Neural cell (in vitro differentiated cells): ENCODE measurements at regions not wholly inside any gene's neighbourhood (a gene's known extent, or its start where the extent isn't known, plus 50 kb on each side); places are given as distances from the start of the nearest gene placed in this dataset.

ENCODE experiments used
- H2AFZ ChIP-seq: fragments of 200-600, 300-800 bp; sonication (generic), shearing (Covaris generic); 2 replicates; pipeline ENCODE4 v1.6.0; 2014; ENCODE audit warnings: low read depth, mild to moderate bottlenecking, antibody characterized with exemption, low read length, moderate library complexity
- H3F3A ChIP-seq: fragments of 200-600 bp; shearing (Covaris generic); 2 replicates; pipeline ENCODE4 v1.6.1; 2016; ENCODE audit warnings: mild to moderate bottlenecking, moderate library complexity, mixed read lengths, antibody characterized with exemption, low read length; ENCODE audit not compliant: insufficient read depth, poor library complexity, severe bottlenecking
- H3K27ac ChIP-seq: fragments of 200-600, 300-800 bp; sonication (generic), shearing (Covaris generic); 2 replicates; pipeline ENCODE4 v1.5.1; 2014; ENCODE audit warnings: mild to moderate bottlenecking, low read length, moderate library complexity
- H3K27me3 ChIP-seq: fragments of 300-800, 200-600 bp; sonication (generic), shearing (Covaris generic); 2 replicates; pipeline ENCODE4 v1.6.0; 2014; ENCODE audit warnings: mild to moderate bottlenecking, low read depth, low read length, moderate library complexity; ENCODE audit not compliant: insufficient read depth
- H3K36me3 ChIP-seq: fragments of 300-800, 200-600 bp; sonication (generic), shearing (Covaris generic); 2 replicates; pipeline ENCODE4 v1.5.1; 2014; ENCODE audit warnings: mild to moderate bottlenecking, antibody characterized with exemption, low read length, moderate library complexity; ENCODE audit not compliant: insufficient read depth
- H3K4me2 ChIP-seq: fragments of 300-800, 200-600 bp; sonication (generic), shearing (Covaris generic); 2 replicates; pipeline ENCODE4 v1.6.0; 2014; ENCODE audit warnings: mild to moderate bottlenecking, low read length
- H3K4me3 ChIP-seq: fragments of 300-800, 200-600 bp; sonication (generic), shearing (Covaris generic); 2 replicates; pipeline ENCODE4 v1.5.1; 2014; ENCODE audit warnings: mild to moderate bottlenecking, low read length, moderate library complexity
- H3K79me2 ChIP-seq: fragments of 200-600 bp; shearing (Covaris generic); replicated peaks from 2 replicates; pipeline ENCODE4 v1.6.0; 2014; ENCODE audit warnings: mild to moderate bottlenecking, low read length, moderate library complexity; ENCODE audit not compliant: insufficient read depth
- H3K9ac ChIP-seq: fragments of 300-800, 200-600 bp; sonication (generic), shearing (Covaris generic); 2 replicates; pipeline ENCODE4 v1.6.1; 2016; ENCODE audit warnings: mild to moderate bottlenecking, low read length, mixed read lengths
- H3K9me2 ChIP-seq: fragments of 200-600 bp; shearing (Covaris generic); 2 replicates; pipeline ENCODE4 v1.6.1; 2016; ENCODE audit warnings: mild to moderate bottlenecking, low read length, mixed read lengths; ENCODE audit not compliant: insufficient read depth
- H3K9me3 ChIP-seq: fragments of 200-600, 300-800 bp; sonication (generic), shearing (Covaris generic); 2 replicates; pipeline ENCODE4 v1.6.1; 2016; ENCODE audit warnings: mild to moderate bottlenecking, mixed run types, low read length, moderate library complexity, mixed read lengths
- H4K20me1 ChIP-seq: fragments of 200-600 bp; shearing (Covaris generic); 2 replicates; pipeline ENCODE4 v1.6.1; 2016; ENCODE audit warnings: mild to moderate bottlenecking, mixed run types; ENCODE audit not compliant: insufficient read depth
- CTCF ChIP-seq: fragments of 450-650 bp; IDR thresholded peaks from 2 replicates; pipeline ENCODE4 v1.5.1; 2014; ENCODE audit warnings: antibody characterized with exemption, mild to moderate bottlenecking, moderate library complexity; ENCODE audit not compliant: poor library complexity, severe bottlenecking
- EP300 ChIP-seq: fragments of 450-650 bp; conservative IDR thresholded peaks from 2 replicates; pipeline ENCODE4 v1.6.1; 2014; ENCODE audit warnings: antibody characterized with exemption, mild to moderate bottlenecking, moderate library complexity; ENCODE audit not compliant: poor library complexity, severe bottlenecking
- EZH2 ChIP-seq: fragments of 200-600, 300-800 bp; shearing (Covaris generic), sonication (generic); IDR thresholded peaks from 2 replicates; pipeline ENCODE4 v1.6.1; 2014; ENCODE audit warnings: antibody characterized with exemption, low read length, borderline replicate concordance, mild to moderate bottlenecking; ENCODE audit not compliant: insufficient read depth, poor library complexity, severe bottlenecking
- MXI1 ChIP-seq: fragments of 450-650 bp; conservative IDR thresholded peaks from 2 replicates; pipeline ENCODE4 v1.6.1; 2014; ENCODE audit warnings: antibody characterized with exemption, mild to moderate bottlenecking; ENCODE audit not compliant: poor library complexity, severe bottlenecking
- POLR2AphosphoS5 ChIP-seq: IDR thresholded peaks from 2 replicates; pipeline ENCODE4 v1.6.1; 2012
- RAD21 ChIP-seq: fragments of 450-650 bp; conservative IDR thresholded peaks from 2 replicates; pipeline ENCODE4 v1.6.1; 2014; ENCODE audit warnings: antibody characterized with exemption, mild to moderate bottlenecking, moderate library complexity
- REST ChIP-seq: IDR thresholded peaks from 2 replicates; pipeline ENCODE4 v1.6.1; 2012; ENCODE audit warnings: borderline replicate concordance
- SMC3 ChIP-seq: fragments of 450-650 bp; conservative IDR thresholded peaks from 2 replicates; pipeline ENCODE4 v1.6.1; 2014; ENCODE audit warnings: antibody characterized with exemption, mild to moderate bottlenecking, moderate library complexity; ENCODE audit not compliant: poor library complexity
- TAF1 ChIP-seq: IDR thresholded peaks from 2 replicates; pipeline ENCODE4 v1.6.1; 2012; ENCODE audit warnings: low read depth

- no peak for TF ChIP-seq RAD21
- TF ChIP-seq POLR2AphosphoS5, result no peak
- no peak for TF ChIP-seq EZH2
- TF ChIP-seq SMC3, result no peak
- TF ChIP-seq EP300, result no peak
- TF ChIP-seq REST, result no peak
- TF ChIP-seq TAF1, result no peak
- TF ChIP-seq CTCF, result no peak
- no peak for TF ChIP-seq MXI1
- H2AFZ ChIP-seq, result no peak overlapping the region
- no peaks in the 10 kb centered on the region for H3K27me3 ChIP-seq
- no peaks in the 10 kb centered on the region for H3K36me3 ChIP-seq
- H3K4me2 ChIP-seq, result no peak overlapping the region
- no peak overlapping the region for H3K27ac ChIP-seq
- no peaks in the 10 kb centered on the region for H3K9me3 ChIP-seq
- no peaks in the 10 kb centered on the region for H3K9me2 ChIP-seq
- no peak overlapping the region for H3K9ac ChIP-seq
- no peak overlapping the region for H3K4me3 ChIP-seq
- H3K79me2 ChIP-seq, result no peaks in the 10 kb centered on the region
- H3F3A ChIP-seq, result no peaks in the 10 kb centered on the region
- H4K20me1 ChIP-seq, result no peaks in the 10 kb centered on the region
These were observed 636.2 kb upstream of the ANKRD30A start for GRCh38 chr10:36489181-36489580.

- H3K9ac ChIP-seq, result no peak overlapping the region
- no peaks in the 10 kb centered on the region for H3K36me3 ChIP-seq
- H3F3A ChIP-seq, result no peaks in the 10 kb centered on the region
- no peak overlapping the region for H2AFZ ChIP-seq
- no peak overlapping the region for H3K4me2 ChIP-seq
- H3K9me3 ChIP-seq, result no peaks in the 10 kb centered on the region
- H3K27ac ChIP-seq, result no peak overlapping the region
- H3K79me2 ChIP-seq, result no peaks in the 10 kb centered on the region
- no peaks in the 10 kb centered on the region for H3K9me2 ChIP-seq
- no peak overlapping the region for H3K4me3 ChIP-seq
- H4K20me1 ChIP-seq, result no peaks in the 10 kb centered on the region
- H3K27me3 ChIP-seq, result no peaks in the 10 kb centered on the region
- TF ChIP-seq SMC3, result no peak
- no peak for TF ChIP-seq MXI1
- TF ChIP-seq RAD21, result no peak
- TF ChIP-seq EP300, result no peak
- TF ChIP-seq CTCF, result no peak
- no peak for TF ChIP-seq REST
- TF ChIP-seq POLR2AphosphoS5, result no peak
These were observed 636.8 kb upstream of the ANKRD30A start for GRCh38 chr10:36488579-36488978.
